SK-N-SH (cell line): ENCODE measurements at regions not wholly inside any gene's neighbourhood (a gene's known extent, or its start where the extent isn't known, plus 50 kb on each side); places are given as distances from the start of the nearest gene placed in this dataset.

Source experiments
- CTCF ChIA-PET: fragments of 300-600, 350-600 bp; formaldehyde crosslinking; extraction: SDS; loops from one replicate; lab custom pipeline; 2021; lab: Yijun Ruan, JAX
- POLR2A ChIA-PET: fragments of 350-600 bp; sonication (Branson Sonifier 250); formaldehyde crosslinking; extraction: SDS; loops from one replicate; lab custom pipeline; 2020; ENCODE audit warnings: antibody characterized with exemption, inconsistent platforms; lab: Yijun Ruan, JAX
- DNase-seq: peaks from one replicate; pipeline ENCODE4 v3.0.0; 2012
- H2AFZ ChIP-seq: fragments of 200-600 bp; sonication (generic); 2 replicates; pipeline ENCODE4 v1.8.1; 2016; ENCODE audit warnings: antibody characterized with exemption, mild to moderate bottlenecking, low read depth
- H3F3A ChIP-seq: fragments of 200-600 bp; sonication (generic); replicated peaks from 2 replicates; pipeline ENCODE3; 2016; ENCODE audit warnings: antibody characterized with exemption, mild to moderate bottlenecking; ENCODE audit not compliant: insufficient read depth
- H3K27ac ChIP-seq, 2 experiments: fragments of 200-500 bp in 1 of 2; fragments of 200-600 bp in 1 of 2; sonication (Bioruptor generic) in 1 of 2; sonication (generic), shearing (Covaris generic) in 1 of 2; 2 replicates each; pipeline versions ENCODE4 v1.5.1 to v1.6.1; 2014 to 2016; ENCODE audit warnings: low read depth in 2 of 2, inconsistent platforms in 1 of 2, low read length in 1 of 2, mild to moderate bottlenecking in 1 of 2, mixed read lengths in 1 of 2
- H3K27me3 ChIP-seq: fragments of 200-600 bp; sonication (generic), shearing (Covaris generic); 2 replicates; pipeline ENCODE4 v1.6.1; 2016; ENCODE audit warnings: mixed run types; ENCODE audit not compliant: insufficient read depth
- H3K36me3 ChIP-seq, 2 experiments: fragments of 200-500 bp in 1 of 2; fragments of 200-600 bp in 1 of 2; sonication (Bioruptor generic) in 1 of 2; sonication (generic) in 1 of 2; replicated peaks in 1 of 2; 2 replicates each; pipeline versions ENCODE3 to v1.5.1; 2014 to 2016; ENCODE audit warnings: low read length in 1 of 2, mild to moderate bottlenecking in 1 of 2; ENCODE audit not compliant: insufficient read depth in 2 of 2, control insufficient read depth in 1 of 2
- H3K4me1 ChIP-seq, 2 experiments: fragments of 200-500 bp in 1 of 2; fragments of 200-600 bp in 1 of 2; sonication (Bioruptor generic) in 1 of 2; sonication (generic), shearing (Covaris generic) in 1 of 2; 2 replicates each; pipeline versions ENCODE4 v1.5.1 to v1.6.1; 2014 to 2016; ENCODE audit warnings: low read depth in 1 of 2, low read length in 1 of 2, mixed run types in 1 of 2; ENCODE audit not compliant: insufficient read depth in 2 of 2, control insufficient read depth in 1 of 2
- H3K4me2 ChIP-seq: fragments of 200-600 bp; sonication (generic), shearing (Covaris generic); 2 replicates; pipeline ENCODE4 v1.6.1; 2017; ENCODE audit warnings: mixed run types
- H3K4me3 ChIP-seq, 2 experiments: fragments of 200-500 bp in 1 of 2; fragments of 200-600 bp in 1 of 2; sonication (Bioruptor generic) in 1 of 2; sonication (generic), shearing (Covaris generic) in 1 of 2; 2 replicates each; pipeline versions ENCODE4 v1.5.1 to v1.8.1; 2014 to 2016; ENCODE audit warnings: low read depth in 2 of 2, inconsistent platforms in 1 of 2, low read length in 1 of 2, mild to moderate bottlenecking in 1 of 2, mixed read lengths in 1 of 2, moderate library complexity in 1 of 2
- H3K79me2 ChIP-seq: fragments of 200-600 bp; sonication (generic); 2 replicates; pipeline ENCODE4 v1.8.1; 2017; ENCODE audit warnings: mild to moderate bottlenecking; ENCODE audit not compliant: insufficient read depth
- H3K9ac ChIP-seq: fragments of 200-600 bp; sonication (generic); 2 replicates; pipeline ENCODE4 v1.6.1; 2017; ENCODE audit warnings: mixed run types
- H3K9me2 ChIP-seq: fragments of 200-600 bp; sonication (generic); 2 replicates; pipeline ENCODE4 v1.6.1; 2017; ENCODE audit warnings: mixed run types
- H3K9me3 ChIP-seq: fragments of 200-600 bp; sonication (generic); 2 replicates; pipeline ENCODE4 v1.6.1; 2017; ENCODE audit warnings: mixed run types, mild to moderate bottlenecking, moderate library complexity
- H4K20me1 ChIP-seq: fragments of 200-600 bp; sonication (generic); 2 replicates; pipeline ENCODE4 v1.6.1; 2017; ENCODE audit warnings: mild to moderate bottlenecking, mixed run types; ENCODE audit not compliant: insufficient read depth
- CHD2 ChIP-seq: fragments of 150-350 bp; IDR thresholded peaks from 2 replicates; pipeline ENCODE4 v1.6.1; 2018; ENCODE audit warnings: low read length; ENCODE audit not compliant: partially characterized antibody
- EZH2phosphoT487 ChIP-seq: fragments of 200-600 bp; sonication (generic); IDR thresholded peaks from 2 replicates; pipeline ENCODE4 v1.6.1; 2017; ENCODE audit warnings: low read depth, mixed run types, mild to moderate bottlenecking, antibody characterized with exemption, moderate library complexity, borderline replicate concordance
- FOSL2 ChIP-seq: IDR thresholded peaks from 2 replicates; pipeline ENCODE4 v1.4.0; 2012; ENCODE audit warnings: low read depth, mild to moderate bottlenecking, moderate library complexity, borderline replicate concordance
- FOXJ3 ChIP-seq: sonication (generic); formaldehyde crosslinking; IDR thresholded peaks from 2 replicates; pipeline ENCODE4 v1.5.1; 2020; ENCODE audit warnings: mild to moderate bottlenecking, missing genetic modification reagents
- FOXM1 ChIP-seq: IDR thresholded peaks from 2 replicates; pipeline ENCODE4 v1.4.0; 2012; ENCODE audit warnings: low read depth, mild to moderate bottlenecking
- GABPA ChIP-seq: IDR thresholded peaks from 2 replicates; pipeline ENCODE4 v1.4.0; 2012; ENCODE audit warnings: low read depth, mild to moderate bottlenecking
- GATA2 ChIP-seq: sonication (generic); formaldehyde crosslinking; IDR thresholded peaks from 2 replicates; pipeline ENCODE4 v1.5.0; 2020; ENCODE audit warnings: mild to moderate bottlenecking, missing genetic modification reagents
- JUND ChIP-seq: IDR thresholded peaks from 2 replicates; pipeline ENCODE4 v1.4.0; 2012
- MAX ChIP-seq: IDR thresholded peaks from 2 replicates; pipeline ENCODE4 v1.4.0; 2012; ENCODE audit warnings: low read depth
- MEF2A ChIP-seq: IDR thresholded peaks from 2 replicates; pipeline ENCODE4 v1.4.0; 2012; ENCODE audit warnings: low read depth, borderline replicate concordance
- NFIC ChIP-seq: IDR thresholded peaks from 2 replicates; pipeline ENCODE4 v1.4.0; 2012; ENCODE audit warnings: borderline replicate concordance
- NRF1 ChIP-seq: IDR thresholded peaks from 2 replicates; pipeline ENCODE4 v1.6.1; 2012; ENCODE audit warnings: low read depth, mild to moderate bottlenecking, low read length
- POLR2AphosphoS5 ChIP-seq: IDR thresholded peaks from 2 replicates; pipeline ENCODE4 v1.6.1; 2012; ENCODE audit warnings: low read depth, low read length
- RAD21 ChIP-seq: IDR thresholded peaks from 2 replicates; pipeline ENCODE4 v1.6.1; 2012; ENCODE audit warnings: mild to moderate bottlenecking, low read length
- REST ChIP-seq: IDR thresholded peaks from 2 replicates; pipeline ENCODE4 v1.6.1; 2012; ENCODE audit warnings: mild to moderate bottlenecking, low read depth, low read length, moderate library complexity
- RXRA ChIP-seq: IDR thresholded peaks from 2 replicates; pipeline ENCODE4 v1.4.0; 2012; ENCODE audit warnings: low read depth, mild to moderate bottlenecking, borderline replicate concordance
- SIN3A ChIP-seq: IDR thresholded peaks from 2 replicates; pipeline ENCODE4 v1.6.1; 2012; ENCODE audit warnings: low read depth, mild to moderate bottlenecking, low read length, moderate library complexity, borderline replicate concordance
- SMC3 ChIP-seq: IDR thresholded peaks from 2 replicates; pipeline ENCODE4 v1.6.1; 2012; ENCODE audit warnings: low read depth, low read length, improper control_type of control experiment
- TAF1 ChIP-seq: IDR thresholded peaks from 2 replicates; pipeline ENCODE4 v1.6.1; 2012; ENCODE audit warnings: low read depth, mild to moderate bottlenecking, low read length, moderate library complexity, borderline replicate concordance
- TCF12 ChIP-seq: IDR thresholded peaks from 2 replicates; pipeline ENCODE4 v1.4.0; 2012
- TEAD4 ChIP-seq: IDR thresholded peaks from 2 replicates; pipeline ENCODE4 v1.4.0; 2012; ENCODE audit warnings: mild to moderate bottlenecking, borderline replicate concordance; ENCODE audit not compliant: insufficient read depth
- USF2 ChIP-seq: fragments of 150-350 bp; IDR thresholded peaks from 2 replicates; pipeline ENCODE4 v1.6.1; 2017; ENCODE audit warnings: antibody characterized with exemption, low read length, low read depth, borderline replicate concordance
- YY1 ChIP-seq: IDR thresholded peaks from 2 replicates; pipeline ENCODE4 v1.4.0; 2012; ENCODE audit warnings: low read depth, mild to moderate bottlenecking
- whole genome bisulfite sequencing: methylation state at CpG from one replicate; pipeline ENCODE4 v1.1.6; 2017; ENCODE audit warnings: low lambda C conversion rate; 5-methylcytosine and 5-hydroxymethylcytosine counted together

DNA sequence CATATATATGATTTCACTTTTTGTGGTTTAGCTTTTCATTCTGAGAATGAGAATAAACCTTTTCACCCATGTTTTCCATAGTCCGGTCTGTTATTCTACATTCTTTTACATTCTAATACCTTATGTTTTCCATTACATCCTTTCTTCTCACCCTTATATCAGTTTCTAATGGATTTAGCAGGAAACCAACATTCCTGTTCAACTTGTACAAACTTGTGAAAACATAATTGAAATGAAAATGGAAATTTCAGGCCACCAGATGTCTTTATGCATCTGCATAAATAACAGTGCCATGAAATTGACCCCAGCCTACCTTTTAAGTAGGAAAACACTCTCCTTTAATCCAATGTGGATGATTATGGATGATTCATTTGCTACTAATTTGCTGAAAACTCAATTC, 494.8 kb upstream of the ZFP42 start (continued):
- TF ChIP-seq FOXJ3 (CRISPR knock-in tag) = no peak
- no peak for TF ChIP-seq TAF1
- no peak for TF ChIP-seq POLR2AphosphoS5

DNA sequence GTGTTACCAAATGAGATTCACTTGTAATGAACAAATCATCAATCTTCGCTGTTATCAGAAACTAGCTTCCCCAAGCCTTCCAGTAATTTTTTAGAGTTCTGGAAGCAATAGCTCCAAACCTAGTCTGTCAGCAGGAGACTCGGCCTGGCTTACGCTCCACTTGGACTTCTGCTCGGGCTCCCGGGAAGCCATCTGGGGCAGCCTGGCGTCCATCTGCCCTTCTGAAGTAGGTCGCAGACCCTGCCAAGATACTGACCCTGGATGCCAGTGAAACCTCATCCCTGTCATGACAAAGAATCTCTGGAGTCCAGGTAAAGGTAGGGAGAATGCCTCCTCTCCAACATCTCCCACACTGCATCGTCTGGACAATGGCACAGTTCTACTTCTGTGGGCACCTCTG, 493.8 kb upstream of the ZFP42 start:
- no peaks in the 10 kb centered on the region for H3K36me3 ChIP-seq
- 43% methylated on average over 7 of the region's 8 CpGs for WGBS
- no peaks in the 10 kb centered on the region for H3K27me3 ChIP-seq
- no peak overlapping the region for H2AFZ ChIP-seq
- H4K20me1 ChIP-seq = no peaks in the 10 kb centered on the region
- H3K4me2 ChIP-seq = no peak overlapping the region
- H3K27ac ChIP-seq = no peak overlapping the region
- no peak for DNase-seq
- no peaks in the 10 kb centered on the region for H3K9me2 ChIP-seq
- H3K9ac ChIP-seq = no peak overlapping the region
- H3F3A ChIP-seq = no peaks in the 10 kb centered on the region
- no peaks in the 10 kb centered on the region for H3K79me2 ChIP-seq
- H3K4me1 ChIP-seq = no peaks in the 10 kb centered on the region
- POLR2A ChIA-PET = no interaction called here
- H3K9me3 ChIP-seq = no peaks in the 10 kb centered on the region
- CTCF ChIA-PET = interaction anchor here (1.0 to 1.2 kb wide), 2 partner anchors 63 to 909 kb away, joined by 3 read pairs; no protein-coding TSS in a partner anchor
- H3K4me3 ChIP-seq = no peak overlapping the region
- no peak for TF ChIP-seq RXRA
- no peak for TF ChIP-seq FOSL2
- no peak for TF ChIP-seq TAF1
- TF ChIP-seq YY1 = no peak
- TF ChIP-seq GATA2 (CRISPR knock-in tag) = no peak
- TF ChIP-seq FOXM1 = no peak
- no peak for TF ChIP-seq JUND
- TF ChIP-seq MEF2A = no peak
- no peak for TF ChIP-seq TCF12
- TF ChIP-seq SIN3A = no peak

DNA sequence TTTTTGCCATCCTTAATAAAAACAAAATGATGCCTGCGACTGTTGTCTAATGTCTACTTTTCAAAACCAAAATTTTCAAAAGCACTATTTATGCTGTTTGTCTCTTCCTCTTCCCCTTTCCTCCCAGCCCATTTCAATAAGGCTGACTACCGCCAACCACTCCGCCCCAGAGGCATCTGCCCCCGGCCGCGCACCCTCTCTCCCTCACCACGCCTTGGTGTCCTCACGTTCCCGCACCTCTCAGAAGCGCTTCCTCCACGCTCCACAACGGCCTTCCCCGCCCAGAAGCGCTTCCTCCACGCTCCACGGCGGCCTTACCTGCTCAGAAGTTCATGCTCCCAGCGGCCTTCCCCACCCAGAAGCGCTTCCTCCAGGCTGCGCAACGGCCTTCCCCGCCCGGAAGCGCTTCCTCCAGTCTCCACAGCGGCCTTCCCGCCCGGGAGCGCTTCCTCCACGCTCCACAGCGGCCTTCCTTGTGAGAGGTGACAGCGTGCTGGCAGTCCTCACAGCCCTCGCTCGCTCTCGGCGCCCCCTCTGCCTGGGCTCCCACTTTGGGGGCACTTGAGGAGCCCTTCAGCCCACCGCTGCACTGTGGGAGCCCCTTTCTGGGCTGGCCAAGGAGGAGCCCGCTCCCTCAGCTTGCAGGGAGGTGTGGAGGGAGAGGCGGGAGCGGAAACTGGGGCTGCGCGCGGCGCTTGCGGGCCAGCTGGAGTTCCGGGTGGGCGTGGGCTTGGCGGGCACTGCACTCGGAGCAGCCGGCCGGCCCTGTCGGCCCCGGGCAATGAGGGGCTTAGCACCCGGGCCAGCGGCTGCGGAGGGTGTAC, 490.4 kb upstream of the ZFP42 start:
- no peak for DNase-seq
- H3F3A ChIP-seq = no peaks in the 10 kb centered on the region
- no peak overlapping the region for H3K27ac ChIP-seq
- H3K27me3 ChIP-seq = no peaks in the 10 kb centered on the region
- no peaks in the 10 kb centered on the region for H4K20me1 ChIP-seq
- H3K9ac ChIP-seq = no peak overlapping the region
- H3K9me2 ChIP-seq = no peaks in the 10 kb centered on the region
- CTCF ChIA-PET = no interaction called here
- no peak overlapping the region for H3K4me3 ChIP-seq
- H3K36me3 ChIP-seq = no peaks in the 10 kb centered on the region
- H3K9me3 ChIP-seq = no peaks in the 10 kb centered on the region
- WGBS = 54% methylated on average over 50 of the region's 55 CpGs
- no peak for TF ChIP-seq YY1
- no peak for TF ChIP-seq RAD21
- no peak for TF ChIP-seq NRF1
- no peak for TF ChIP-seq EZH2phosphoT487
- no peak for TF ChIP-seq POLR2AphosphoS5
- no peak for TF ChIP-seq USF2
- TF ChIP-seq REST = no peak
- TF ChIP-seq FOSL2 = no peak
- TF ChIP-seq GATA2 (CRISPR knock-in tag) = no peak
- TF ChIP-seq JUND = no peak
- TF ChIP-seq SMC3 = no peak
- no peak for TF ChIP-seq NFIC
- no peak for TF ChIP-seq CHD2
- no peak for TF ChIP-seq SIN3A
- no peak for TF ChIP-seq MAX
- TF ChIP-seq GABPA = no peak
- TF ChIP-seq FOXJ3 (CRISPR knock-in tag) = no peak
- no peak for TF ChIP-seq TEAD4
- TF ChIP-seq, all 33 proteins: peak for 0
- H3K79me2 ChIP-seq = no peaks in the 10 kb centered on the region
- no peaks in the 10 kb centered on the region for H3K4me1 ChIP-seq
- no peak overlapping the region for H2AFZ ChIP-seq
- H3K4me2 ChIP-seq = no peak overlapping the region
- POLR2A ChIA-PET = no interaction called here
